SK-N-SH treated with all-trans-retinoic acid at 6 μM for 48 hours (cell line): ENCODE measurements at regions not wholly inside any gene's neighbourhood (a gene's known extent, or its start where the extent isn't known, plus 50 kb on each side); places are given as distances from the start of the nearest gene placed in this dataset.

ENCODE experiments used
- ATAC-seq: fragments of 200-7000 bp; cut with Tn5 transposase; 3 replicates; pipeline ENCODE4 v1.9.1; 2020; ENCODE audit warnings: mild to moderate bottlenecking, moderate library complexity
- ARNTL ChIP-seq: fragments of 450-650 bp; formaldehyde crosslinking; IDR thresholded peaks from 2 replicates; pipeline ENCODE4 v1.5.0; 2020; ENCODE audit warnings: low read depth, mild to moderate bottlenecking, moderate library complexity, borderline replicate concordance
- BACH2 ChIP-seq: fragments of 250-450 bp; sonication (Bioruptor Pico); IDR thresholded peaks from 2 replicates; pipeline ENCODE4 v1.9.0; 2021; ENCODE audit warnings: mild to moderate bottlenecking, borderline replicate concordance
- CREB5 ChIP-seq: fragments of 250-450 bp; sonication (Bioruptor Pico); IDR thresholded peaks from 2 replicates; pipeline ENCODE4 v1.5.1; 2020; ENCODE audit warnings: low read depth, mild to moderate bottlenecking, moderate library complexity
- CSDC2 ChIP-seq: fragments of 250-450 bp; sonication (Bioruptor Pico); IDR thresholded peaks from 2 replicates; pipeline ENCODE4 v1.5.0; 2020; ENCODE audit warnings: mild to moderate bottlenecking, moderate library complexity
- ESRRG ChIP-seq: fragments of 250-450 bp; sonication (Bioruptor Pico); IDR thresholded peaks from 2 replicates; pipeline ENCODE4 v1.6.1; 2021; ENCODE audit warnings: mild to moderate bottlenecking
- GLIS3 ChIP-seq: fragments of 250-450 bp; sonication (Bioruptor Pico); IDR thresholded peaks from 2 replicates; pipeline ENCODE4 v1.5.0; 2020; ENCODE audit warnings: mild to moderate bottlenecking, moderate library complexity
- ISL1 ChIP-seq: fragments of 250-450 bp; sonication (Bioruptor Pico); IDR thresholded peaks from 2 replicates; pipeline ENCODE4 v2.1.2; 2022; ENCODE audit warnings: mild to moderate bottlenecking, moderate library complexity
- OSR1 ChIP-seq: fragments of 250-450 bp; sonication (Bioruptor Pico); IDR thresholded peaks from 2 replicates; pipeline ENCODE4 v1.8.0; 2022; ENCODE audit warnings: moderate library complexity, mild to moderate bottlenecking, inconsistent platforms
- PPARA ChIP-seq: fragments of 250-450 bp; sonication (Bioruptor Pico); IDR thresholded peaks from 2 replicates; pipeline ENCODE4 v1.5.0; 2020; ENCODE audit warnings: mild to moderate bottlenecking, borderline replicate concordance
- RARB ChIP-seq: fragments of 250-450 bp; sonication (Bioruptor Pico); IDR thresholded peaks from 2 replicates; pipeline ENCODE4 v1.8.0; 2021; ENCODE audit warnings: mild to moderate bottlenecking, moderate library complexity
- SNAI2 ChIP-seq: fragments of 250-450 bp; sonication (Bioruptor Pico); IDR thresholded peaks from 2 replicates; pipeline ENCODE4 v1.5.0; 2020; ENCODE audit warnings: mild to moderate bottlenecking, moderate library complexity
- TCF4 ChIP-seq: fragments of 250-450 bp; sonication (Bioruptor Pico); IDR thresholded peaks from 2 replicates; pipeline ENCODE4 v1.8.0; 2021; ENCODE audit warnings: mild to moderate bottlenecking, moderate library complexity, borderline replicate concordance
- TOX ChIP-seq: fragments of 250-450 bp; sonication (Bioruptor Pico); IDR thresholded peaks from 2 replicates; pipeline ENCODE4 v1.8.0; 2021; ENCODE audit warnings: mild to moderate bottlenecking, moderate library complexity, borderline replicate concordance
- TSHZ2 ChIP-seq: fragments of 250-450 bp; sonication (Bioruptor Pico); IDR thresholded peaks from 2 replicates; pipeline ENCODE4 v1.5.0; 2020; ENCODE audit warnings: mild to moderate bottlenecking, moderate library complexity
- ZC3H10 ChIP-seq: fragments of 250-450 bp; sonication (Bioruptor Pico); IDR thresholded peaks from 2 replicates; pipeline ENCODE4 v1.5.1; 2021; ENCODE audit warnings: mild to moderate bottlenecking, moderate library complexity
- ZFP3 ChIP-seq: fragments of 250-450 bp; sonication (Bioruptor Pico); IDR thresholded peaks from 2 replicates; pipeline ENCODE4 v1.5.0; 2020; ENCODE audit warnings: mild to moderate bottlenecking, moderate library complexity
- ZFP30 ChIP-seq: fragments of 450-650 bp; formaldehyde crosslinking; IDR thresholded peaks from 2 replicates; pipeline ENCODE4 v1.5.0; 2022; ENCODE audit warnings: mild to moderate bottlenecking, moderate library complexity
- ZNF565 ChIP-seq: fragments of 450-650 bp; formaldehyde crosslinking; conservative IDR thresholded peaks from 2 replicates; pipeline ENCODE4 v1.5.0; 2020; ENCODE audit warnings: low read depth, mild to moderate bottlenecking, moderate library complexity
- ZNF70 ChIP-seq: fragments of 450-650 bp; formaldehyde crosslinking; IDR thresholded peaks from 2 replicates; pipeline ENCODE4 v1.5.0; 2020; ENCODE audit warnings: mild to moderate bottlenecking, moderate library complexity
- ZNF8 ChIP-seq: fragments of 450-650 bp; formaldehyde crosslinking; IDR thresholded peaks from 2 replicates; pipeline ENCODE4 v1.5.0; 2020; ENCODE audit warnings: mild to moderate bottlenecking, moderate library complexity
- TF ChIP-seq, protein P1 (sequence below): fragments of 250-450 bp; sonication (Bioruptor Pico); IDR thresholded peaks from 2 replicates; pipeline ENCODE4 v1.8.0; 2020; ENCODE audit warnings: mild to moderate bottlenecking, moderate library complexity, borderline replicate concordance
- TF ChIP-seq, protein P2 (sequence below): fragments of 250-450 bp; sonication (Bioruptor Pico); IDR thresholded peaks from 2 replicates; pipeline ENCODE4 v1.8.0; 2021; ENCODE audit warnings: low read depth, mild to moderate bottlenecking, moderate library complexity, borderline replicate concordance
- TF ChIP-seq, protein P3 (sequence below): fragments of 250-450 bp; sonication (Bioruptor Pico); IDR thresholded peaks from 2 replicates; pipeline ENCODE4 v1.5.1; 2021; ENCODE audit warnings: mild to moderate bottlenecking, moderate library complexity

GRCh38 chr10:124336186-124336585 lies 82.5 kb downstream of the OAT start:
- TF ChIP-seq PPARA (CRISPR knock-in tag): no peak
- TF ChIP-seq ISL1 (CRISPR knock-in tag): no peak
- no peak for TF ChIP-seq ARNTL (CRISPR knock-in tag)
- TF ChIP-seq ESRRG (CRISPR knock-in tag): no peak
- no peak for TF ChIP-seq CSDC2
- TF ChIP-seq, protein P1, sequence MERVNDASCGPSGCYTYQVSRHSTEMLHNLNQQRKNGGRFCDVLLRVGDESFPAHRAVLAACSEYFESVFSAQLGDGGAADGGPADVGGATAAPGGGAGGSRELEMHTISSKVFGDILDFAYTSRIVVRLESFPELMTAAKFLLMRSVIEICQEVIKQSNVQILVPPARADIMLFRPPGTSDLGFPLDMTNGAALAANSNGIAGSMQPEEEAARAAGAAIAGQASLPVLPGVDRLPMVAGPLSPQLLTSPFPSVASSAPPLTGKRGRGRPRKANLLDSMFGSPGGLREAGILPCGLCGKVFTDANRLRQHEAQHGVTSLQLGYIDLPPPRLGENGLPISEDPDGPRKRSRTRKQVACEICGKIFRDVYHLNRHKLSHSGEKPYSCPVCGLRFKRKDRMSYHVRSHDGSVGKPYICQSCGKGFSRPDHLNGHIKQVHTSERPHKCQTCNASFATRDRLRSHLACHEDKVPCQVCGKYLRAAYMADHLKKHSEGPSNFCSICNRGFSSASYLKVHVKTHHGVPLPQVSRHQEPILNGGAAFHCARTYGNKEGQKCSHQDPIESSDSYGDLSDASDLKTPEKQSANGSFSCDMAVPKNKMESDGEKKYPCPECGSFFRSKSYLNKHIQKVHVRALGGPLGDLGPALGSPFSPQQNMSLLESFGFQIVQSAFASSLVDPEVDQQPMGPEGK (CRISPR knock-in tag): no peak
- no peak for TF ChIP-seq TOX
- no peak for TF ChIP-seq OSR1 (CRISPR knock-in tag)
- TF ChIP-seq ZC3H10 (CRISPR knock-in tag): no peak
- TF ChIP-seq ZNF565 (CRISPR knock-in tag): no peak
- TF ChIP-seq CREB5 (CRISPR knock-in tag): no peak
- TF ChIP-seq TSHZ2 (CRISPR knock-in tag): no peak
- no peak for TF ChIP-seq ZNF70
- TF ChIP-seq, protein P2, sequence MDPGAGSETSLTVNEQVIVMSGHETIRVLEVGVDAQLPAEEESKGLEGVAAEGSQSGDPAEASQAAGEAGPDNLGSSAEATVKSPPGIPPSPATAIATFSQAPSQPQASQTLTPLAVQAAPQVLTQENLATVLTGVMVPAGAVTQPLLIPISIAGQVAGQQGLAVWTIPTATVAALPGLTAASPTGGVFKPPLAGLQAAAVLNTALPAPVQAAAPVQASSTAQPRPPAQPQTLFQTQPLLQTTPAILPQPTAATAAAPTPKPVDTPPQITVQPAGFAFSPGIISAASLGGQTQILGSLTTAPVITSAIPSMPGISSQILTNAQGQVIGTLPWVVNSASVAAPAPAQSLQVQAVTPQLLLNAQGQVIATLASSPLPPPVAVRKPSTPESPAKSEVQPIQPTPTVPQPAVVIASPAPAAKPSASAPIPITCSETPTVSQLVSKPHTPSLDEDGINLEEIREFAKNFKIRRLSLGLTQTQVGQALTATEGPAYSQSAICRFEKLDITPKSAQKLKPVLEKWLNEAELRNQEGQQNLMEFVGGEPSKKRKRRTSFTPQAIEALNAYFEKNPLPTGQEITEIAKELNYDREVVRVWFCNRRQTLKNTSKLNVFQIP (CRISPR knock-in tag): no peak
- TF ChIP-seq SNAI2 (CRISPR knock-in tag): no peak
- no peak for TF ChIP-seq ZNF8
- TF ChIP-seq TCF4 (CRISPR knock-in tag): no peak
- no peak for TF ChIP-seq GLIS3 (CRISPR knock-in tag)
- TF ChIP-seq BACH2 (CRISPR knock-in tag): no peak
- TF ChIP-seq ZFP30: no peak
- ATAC-seq: no peak

DNA sequence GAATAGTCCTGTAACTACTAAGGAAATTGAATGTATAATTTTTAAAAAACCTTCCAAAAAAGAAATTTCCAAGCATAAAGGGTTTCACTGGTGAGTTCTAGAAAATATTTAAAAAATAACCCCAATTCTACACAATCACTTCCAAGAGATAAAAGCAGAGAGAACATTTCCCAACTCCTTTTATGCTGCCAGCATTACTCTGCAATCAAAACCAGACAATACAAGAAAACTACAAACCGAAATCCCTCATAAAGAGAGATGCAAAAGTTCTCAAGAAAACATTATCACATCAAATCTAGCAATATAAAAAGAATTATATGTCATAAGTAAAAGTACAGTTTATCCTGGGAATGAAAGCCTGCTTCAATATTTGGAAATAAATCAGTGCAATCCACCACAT lies 84.8 kb downstream of the OAT start:
- no peak for TF ChIP-seq TOX
- TF ChIP-seq ZFP3 (CRISPR knock-in tag): no peak
- TF ChIP-seq ZNF565 (CRISPR knock-in tag): no peak
- no peak for TF ChIP-seq TCF4 (CRISPR knock-in tag)
- TF ChIP-seq OSR1 (CRISPR knock-in tag): no peak
- no peak for TF ChIP-seq TSHZ2 (CRISPR knock-in tag)
- TF ChIP-seq, all 23 proteins: peak for 0
- ATAC-seq: no peak

DNA sequence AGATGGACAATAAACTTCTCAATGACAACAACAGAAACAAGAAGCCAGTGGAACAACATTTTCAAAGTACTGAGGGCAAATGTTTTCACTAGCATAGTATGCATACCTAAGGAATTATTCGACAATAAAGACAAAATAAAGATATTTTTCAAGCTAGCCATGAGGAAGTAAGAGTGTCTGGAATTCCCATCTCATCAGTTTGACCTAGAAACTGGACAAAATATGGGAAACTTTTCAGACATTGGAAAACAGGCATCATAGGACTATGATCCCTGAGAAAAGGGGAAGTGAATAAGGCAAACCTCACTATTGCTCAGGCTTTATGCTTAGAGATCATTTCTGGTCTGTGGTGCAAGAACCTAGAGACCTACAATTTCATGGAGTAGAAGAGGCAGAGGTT lies 86.3 kb downstream of the OAT start:
- ATAC-seq: no peak
- TF ChIP-seq ISL1 (CRISPR knock-in tag) (no peak), RARB (CRISPR knock-in tag) (no peak), TOX (no peak), PPARA (CRISPR knock-in tag) (no peak), CREB5 (CRISPR knock-in tag) (no peak), OSR1 (CRISPR knock-in tag) (no peak), ZFP30 (no peak), ZNF70 (no peak), GLIS3 (CRISPR knock-in tag) (no peak), CSDC2 (no peak)
- TF ChIP-seq, protein P1 (CRISPR knock-in tag): no peak
- TF ChIP-seq, protein P3, sequence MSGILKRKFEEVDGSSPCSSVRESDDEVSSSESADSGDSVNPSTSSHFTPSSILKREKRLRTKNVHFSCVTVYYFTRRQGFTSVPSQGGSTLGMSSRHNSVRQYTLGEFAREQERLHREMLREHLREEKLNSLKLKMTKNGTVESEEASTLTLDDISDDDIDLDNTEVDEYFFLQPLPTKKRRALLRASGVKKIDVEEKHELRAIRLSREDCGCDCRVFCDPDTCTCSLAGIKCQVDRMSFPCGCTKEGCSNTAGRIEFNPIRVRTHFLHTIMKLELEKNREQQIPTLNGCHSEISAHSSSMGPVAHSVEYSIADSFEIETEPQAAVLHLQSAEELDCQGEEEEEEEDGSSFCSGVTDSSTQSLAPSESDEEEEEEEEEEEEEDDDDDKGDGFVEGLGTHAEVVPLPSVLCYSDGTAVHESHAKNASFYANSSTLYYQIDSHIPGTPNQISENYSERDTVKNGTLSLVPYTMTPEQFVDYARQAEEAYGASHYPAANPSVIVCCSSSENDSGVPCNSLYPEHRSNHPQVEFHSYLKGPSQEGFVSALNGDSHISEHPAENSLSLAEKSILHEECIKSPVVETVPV (CRISPR knock-in tag): no peak
